AG09319 (cell line): ENCODE measurements at regions not wholly inside any gene's neighbourhood (a gene's known extent, or its start where the extent isn't known, plus 50 kb on each side); places are given as distances from the start of the nearest gene placed in this dataset.

Experiments
- DNase-seq: peaks from one replicate; pipeline ENCODE4 v3.0.0-alpha.2; 2010; ENCODE audit warnings: low read depth; ENCODE audit errors: extremely low read depth
- CTCF ChIP-seq: IDR thresholded peaks from 2 replicates; pipeline ENCODE4 v1.5.1; 2011; ENCODE audit warnings: low read depth, mild to moderate bottlenecking, inconsistent platforms, low read length, moderate library complexity

GRCh38 chr17:37827905-37828650, 83.2 kb upstream of the HNF1B start:
- no peak for TF ChIP-seq CTCF
- DNase-seq, result no peak

- no peak for TF ChIP-seq CTCF
- DNase-seq, result no peak
These were observed 81.9 kb upstream of the HNF1B start for GRCh38 chr17:37826497-37827430.

GRCh38 chr17:37825851-37826250, 81.0 kb upstream of the HNF1B start:
- no peak for DNase-seq
- TF ChIP-seq CTCF, result no peak

GRCh38 chr17:37824534-37825485, 80.0 kb upstream of the HNF1B start:
- DNase-seq, result no peak

GRCh38 chr17:37823996-37824395, 79.1 kb upstream of the HNF1B start:
- DNase-seq, result no peak
- TF ChIP-seq CTCF, result no peak

More at GRCh38 chr17:37824534-37825485, 80.0 kb upstream of the HNF1B start:
- TF ChIP-seq CTCF, result no peak

GRCh38 chr17:37820995-37821713, 76.3 kb upstream of the HNF1B start:
- no peak for DNase-seq
- TF ChIP-seq CTCF, result no peak
